Keratinocyte (primary cell): ENCODE measurements at regions not wholly inside any gene's neighbourhood (a gene's known extent, or its start where the extent isn't known, plus 50 kb on each side); places are given as distances from the start of the nearest gene placed in this dataset.
"Not testable (repeated sequence)": the region's sequence is repeated elsewhere in the genome, so short reads cannot be mapped to it uniquely, and the experiment has no call there.

Source experiments
- DNase-seq: peaks from one replicate; pipeline ENCODE4 v3.0.0-alpha.2; 2011; ENCODE audit warnings: low read depth, missing footprints, low spot score
- FAIRE-seq: peaks from 2 replicates; lab custom pipeline; 2011; peaks lifted over from hg19 to GRCh38; lab: Jason Lieb, UNC
- H2AFZ ChIP-seq: 2 replicates; pipeline ENCODE4 v1.6.0; 2012; ENCODE audit warnings: low read length, control low read depth, inconsistent platforms; ENCODE audit not compliant: control insufficient read depth
- H3K27ac ChIP-seq: 2 replicates; pipeline ENCODE4 v1.5.1; 2011; ENCODE audit warnings: low read length; ENCODE audit not compliant: control insufficient read depth, insufficient read depth
- H3K27me3 ChIP-seq: 3 replicates; pipeline ENCODE4 v1.6.0; 2011; ENCODE audit warnings: low read length; ENCODE audit not compliant: control insufficient read depth, insufficient read depth; ENCODE audit errors: extremely low read depth
- H3K36me3 ChIP-seq, 2 experiments: 2 replicates in 1 of 2; 3 replicates in 1 of 2; pipeline ENCODE4 v1.5.1; 2011; ENCODE audit warnings: low read length in 2 of 2, mild to moderate bottlenecking in 1 of 2; ENCODE audit not compliant: control insufficient read depth in 2 of 2, insufficient read depth in 2 of 2; ENCODE audit errors: extremely low read depth in 1 of 2
- H3K4me1 ChIP-seq: 3 replicates; pipeline ENCODE4 v1.5.1; 2011; ENCODE audit warnings: low read length; ENCODE audit not compliant: control insufficient read depth, insufficient read depth; ENCODE audit errors: extremely low read depth
- H3K4me2 ChIP-seq: 3 replicates; pipeline ENCODE4 v1.6.0; 2011; ENCODE audit warnings: low read depth, low read length; ENCODE audit not compliant: control insufficient read depth, insufficient read depth; ENCODE audit errors: extremely low read depth
- H3K4me3 ChIP-seq, 3 experiments: fragments of 200-600 bp in 1 of 3; sonication (generic) in 1 of 3; 2 replicates in 2 of 3; 3 replicates in 1 of 3; pipeline ENCODE4 v1.5.1; 2011 to 2016; ENCODE audit warnings: low read length in 3 of 3, mild to moderate bottlenecking in 3 of 3, control low read depth in 2 of 3, inconsistent platforms in 1 of 3, low read depth in 1 of 3, mixed read lengths in 1 of 3, mixed run types in 1 of 3, moderate library complexity in 1 of 3; ENCODE audit not compliant: control insufficient read depth in 2 of 3, insufficient read depth in 2 of 3; ENCODE audit errors: extremely low read depth in 1 of 3
- H3K79me2 ChIP-seq: 2 replicates; pipeline ENCODE4 v1.6.0; 2012; ENCODE audit warnings: low read length; ENCODE audit not compliant: control insufficient read depth, insufficient read depth
- H3K9ac ChIP-seq: 3 replicates; pipeline ENCODE4 v1.6.0; 2011; ENCODE audit warnings: low read length; ENCODE audit not compliant: control insufficient read depth, insufficient read depth; ENCODE audit errors: extremely low read depth
- H3K9me1 ChIP-seq: 3 replicates; pipeline ENCODE4 v1.6.0; 2011; ENCODE audit warnings: low read length; ENCODE audit not compliant: control insufficient read depth, insufficient read depth; ENCODE audit errors: extremely low read depth
- H3K9me3 ChIP-seq: 2 replicates; pipeline ENCODE4 v1.5.1; 2012; ENCODE audit warnings: low read depth, low read length; ENCODE audit not compliant: control insufficient read depth
- H4K20me1 ChIP-seq: 3 replicates; pipeline ENCODE4 v1.6.0; 2011; ENCODE audit warnings: low read length; ENCODE audit not compliant: control insufficient read depth, insufficient read depth; ENCODE audit errors: extremely low read depth
- EZH2 ChIP-seq: IDR thresholded peaks from one replicate; pipeline ENCODE4 v1.6.1; 2012; ENCODE audit warnings: inconsistent platforms, mild to moderate bottlenecking, low read length, moderate library complexity
- dilution Hi-C: fragments of 300-500 bp; cut with MboI; formaldehyde crosslinking; loops from one replicate; pipeline ENCODE4 v1.7.0; 2020; ENCODE audit warnings: low sequenced_read_pairs; ENCODE audit not compliant: extremely low pct_ligation_motif_present
- TF ChIP-seq, protein P1 (sequence below), 3 experiments: IDR thresholded peaks in 1 of 3; conservative IDR thresholded peaks in 1 of 3; optimal IDR thresholded peaks in 1 of 3; 2 replicates in 2 of 3; 3 replicates in 1 of 3; pipeline versions ENCODE3 to v1.5.1; 2011; ENCODE audit warnings: low read length in 3 of 3, mild to moderate bottlenecking in 3 of 3, moderate library complexity in 2 of 3, control low read depth in 1 of 3, inconsistent platforms in 1 of 3; ENCODE audit not compliant: insufficient read depth in 2 of 3; ENCODE audit errors: extremely low read depth in 1 of 3

DNA sequence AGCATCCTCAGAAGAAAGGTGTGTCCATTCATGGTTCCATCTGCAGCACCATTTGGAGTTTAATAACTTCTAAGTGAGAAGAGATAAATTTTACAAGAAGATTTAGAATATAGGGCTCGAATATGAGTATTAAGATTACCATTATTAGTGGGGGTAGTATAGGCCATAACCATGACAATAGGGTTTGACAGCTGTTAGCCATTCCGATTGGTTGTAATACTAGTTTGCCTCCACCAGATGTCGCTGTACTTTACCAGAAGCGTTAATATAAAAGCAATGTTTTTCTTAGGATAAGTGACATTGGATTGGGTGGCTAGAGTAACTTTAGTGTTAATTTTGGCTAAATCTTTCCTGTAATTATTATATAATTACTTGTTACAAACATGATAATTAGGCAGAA is 107.5 kb upstream of the SRD5A2 start:
- no peak overlapping the region for H3K4me2 ChIP-seq
- dilution Hi-C loops = no loop called here

DNA sequence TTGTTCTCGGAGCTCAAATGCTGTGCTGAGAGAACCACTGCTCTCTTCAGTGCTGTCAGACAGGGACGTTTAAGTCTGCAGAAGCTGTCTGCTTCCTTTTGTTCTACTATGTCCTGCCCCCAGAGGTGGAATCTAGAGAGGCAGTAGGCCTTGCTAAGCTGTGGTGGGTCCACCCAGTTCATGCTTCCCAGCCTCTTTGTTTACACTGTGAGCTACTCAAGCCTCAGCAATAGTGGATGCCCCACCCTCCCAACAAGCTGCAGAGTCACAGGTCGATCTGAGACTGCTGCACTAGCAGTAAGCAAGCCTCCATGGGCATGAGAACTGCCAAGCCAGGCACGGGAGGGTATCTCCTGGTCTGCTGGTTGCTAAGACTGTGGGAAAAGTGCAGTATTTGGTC is 102.8 kb upstream of the SRD5A2 start:
- H2AFZ ChIP-seq, FAIRE-seq, H3K36me3 ChIP-seq, H3K27me3 ChIP-seq, H4K20me1 ChIP-seq, DNase-seq, H3K9me1 ChIP-seq, H3K4me3 ChIP-seq, H3K79me2 ChIP-seq, dilution Hi-C loops, H3K4me2 ChIP-seq, H3K4me1 ChIP-seq, H3K27ac ChIP-seq, H3K9ac ChIP-seq, H3K9me3 ChIP-seq: not testable (repeated sequence)

More for the DNA sequence above, 107.5 kb upstream of the SRD5A2 start:
- peaks cover 10% of the 10 kb centered on the region for H3K9me3 ChIP-seq
- H3K36me3 ChIP-seq = no peaks in the 10 kb centered on the region
- no peaks in the 10 kb centered on the region for H3K4me1 ChIP-seq
- FAIRE-seq (no peak), DNase-seq (no peak)
- no peaks in the 10 kb centered on the region for H3K79me2 ChIP-seq
- no peak overlapping the region for H3K27ac ChIP-seq
- no peaks in the 10 kb centered on the region for H4K20me1 ChIP-seq
- no peaks in the 10 kb centered on the region for H3K9me1 ChIP-seq
- no peak overlapping the region for H3K4me3 ChIP-seq
- H3K9ac ChIP-seq = no peak overlapping the region
- no peaks in the 10 kb centered on the region for H3K27me3 ChIP-seq
- no peak overlapping the region for H2AFZ ChIP-seq
- TF ChIP-seq, protein P1, sequence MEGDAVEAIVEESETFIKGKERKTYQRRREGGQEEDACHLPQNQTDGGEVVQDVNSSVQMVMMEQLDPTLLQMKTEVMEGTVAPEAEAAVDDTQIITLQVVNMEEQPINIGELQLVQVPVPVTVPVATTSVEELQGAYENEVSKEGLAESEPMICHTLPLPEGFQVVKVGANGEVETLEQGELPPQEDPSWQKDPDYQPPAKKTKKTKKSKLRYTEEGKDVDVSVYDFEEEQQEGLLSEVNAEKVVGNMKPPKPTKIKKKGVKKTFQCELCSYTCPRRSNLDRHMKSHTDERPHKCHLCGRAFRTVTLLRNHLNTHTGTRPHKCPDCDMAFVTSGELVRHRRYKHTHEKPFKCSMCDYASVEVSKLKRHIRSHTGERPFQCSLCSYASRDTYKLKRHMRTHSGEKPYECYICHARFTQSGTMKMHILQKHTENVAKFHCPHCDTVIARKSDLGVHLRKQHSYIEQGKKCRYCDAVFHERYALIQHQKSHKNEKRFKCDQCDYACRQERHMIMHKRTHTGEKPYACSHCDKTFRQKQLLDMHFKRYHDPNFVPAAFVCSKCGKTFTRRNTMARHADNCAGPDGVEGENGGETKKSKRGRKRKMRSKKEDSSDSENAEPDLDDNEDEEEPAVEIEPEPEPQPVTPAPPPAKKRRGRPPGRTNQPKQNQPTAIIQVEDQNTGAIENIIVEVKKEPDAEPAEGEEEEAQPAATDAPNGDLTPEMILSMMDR (optimal IDR thresholded peaks at IDR 0.05 in 1 of 3, IDR thresholded peaks at IDR 0.05 in 1 of 3, conservative IDR thresholded peaks at IDR 0.05 in 1 of 3; ENCODE audit: extremely low read depth in 1 of 3, insufficient read depth in 2 of 3, low read length in 3 of 3) = peak; percentile 32 to 44 (median 40)
- no peak for TF ChIP-seq EZH2

DNA sequence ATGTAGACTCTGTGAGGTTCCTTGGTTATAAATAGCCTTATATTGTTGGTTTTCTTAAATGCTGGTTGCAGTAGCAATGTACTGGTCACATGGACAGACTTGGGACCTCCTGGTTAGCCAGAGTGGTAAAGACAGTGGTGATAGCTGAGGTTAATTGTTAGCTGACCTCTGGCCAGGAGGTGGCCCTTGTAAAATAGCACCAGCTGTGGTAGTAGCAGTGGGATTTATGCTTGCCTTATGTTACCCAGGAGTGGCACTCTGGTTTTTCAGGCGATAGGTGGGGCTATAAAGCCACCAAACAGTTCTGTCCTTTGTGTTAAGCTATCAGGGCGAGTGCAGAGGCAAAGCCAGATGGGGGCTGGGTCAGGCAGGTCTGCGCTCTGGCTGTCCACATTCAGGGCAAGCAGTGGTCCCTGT is 94.8 kb upstream of the SRD5A2 start:
- Histone ChIP-seq H3K9ac (no peak overlapping the region), H3K4me2 (no peak overlapping the region), H3K27me3 (peaks cover 11% of the 10 kb centered on the region), H3K4me3 (no peak overlapping the region), H3K79me2 (no peaks in the 10 kb centered on the region), H3K9me1 (no peaks in the 10 kb centered on the region), H4K20me1 (no peaks in the 10 kb centered on the region), H3K4me1 (no peaks in the 10 kb centered on the region), H3K27ac (no peak overlapping the region), H3K9me3 (no peaks in the 10 kb centered on the region), H2AFZ (no peak overlapping the region), H3K36me3 (no peaks in the 10 kb centered on the region)
- dilution Hi-C loops = no loop called here
- no peak for FAIRE-seq
- TF ChIP-seq, protein P1 (optimal IDR thresholded peaks at IDR 0.05 in 1 of 3, IDR thresholded peaks at IDR 0.05 in 1 of 3, conservative IDR thresholded peaks at IDR 0.05 in 1 of 3; ENCODE audit: extremely low read depth in 1 of 3, insufficient read depth in 2 of 3, low read length in 3 of 3) = no peak
- TF ChIP-seq EZH2 = no peak
- no peak for DNase-seq
